ENCODE measurements at regions not wholly inside any gene's neighbourhood (a gene's known extent, or its start where the extent isn't known, plus 50 kb on each side); places are given as distances from the start of the nearest gene placed in this dataset.

- no peak for TF ChIP-seq CTCF (IDR thresholded peaks at IDR 0.05)
- no peak for TF ChIP-seq POLR2A (IDR thresholded peaks at IDR 0.05)
These were observed 232.1 kb upstream of the NAV2 start for GRCh38 chr11:19480540-19480939.
